ENCODE measurements at regions not wholly inside any gene's neighbourhood (a gene's known extent, or its start where the extent isn't known, plus 50 kb on each side); places are given as distances from the start of the nearest gene placed in this dataset.

- no peak for DNase-seq (ENCODE audit: low read depth)
These were observed 808.5 kb downstream of the CDH9 start for GRCh38 chr5:26229848-26230247.

GRCh38 chr5:26227245-26227644, 811.1 kb downstream of the CDH9 start:
- DNase-seq (ENCODE audit: low read depth): no peak

DNA sequence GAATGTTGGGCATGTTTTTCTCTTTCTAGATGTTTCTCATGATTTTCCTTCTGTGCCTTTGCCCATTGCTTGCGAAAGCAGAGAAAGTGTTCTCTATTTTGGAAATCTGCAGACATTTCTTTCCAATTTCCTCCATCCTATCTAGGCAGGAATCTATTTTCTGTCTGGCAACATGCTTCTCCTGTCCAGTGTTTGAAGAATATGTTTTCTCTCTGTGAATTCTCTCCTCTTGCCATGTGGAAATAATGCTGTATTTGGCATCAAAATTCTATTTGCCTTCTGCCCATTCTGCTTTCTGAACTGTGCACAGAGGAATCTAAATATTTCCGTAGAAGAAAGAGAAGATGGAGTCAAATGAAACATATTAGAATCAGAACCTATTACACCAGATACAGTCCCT, 833.3 kb downstream of the CDH9 start:
- DNase-seq (ENCODE audit: low read depth): no peak

- DNase-seq (ENCODE audit: low read depth): no peak
These were observed 844.8 kb downstream of the CDH9 start for GRCh38 chr5:26193626-26194025.

DNA sequence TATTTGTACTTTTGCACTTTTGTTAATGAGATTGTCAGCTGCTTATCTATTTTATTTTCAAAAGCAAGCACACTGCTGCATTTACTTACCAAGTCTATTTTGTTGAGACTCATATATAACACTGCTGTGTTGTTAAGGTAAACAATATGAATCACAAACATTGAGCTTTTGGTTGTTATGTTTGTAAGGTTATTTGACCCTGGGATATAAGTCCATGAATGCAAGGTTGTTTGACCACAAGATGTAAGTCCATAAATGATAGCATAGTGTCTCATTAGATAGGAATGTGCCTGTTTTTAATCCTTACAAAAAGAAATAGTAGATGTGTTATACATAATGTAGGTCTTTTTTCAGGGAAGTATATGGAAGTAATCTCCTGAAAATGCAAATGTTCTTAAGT, 845.9 kb downstream of the CDH9 start:
- DNase-seq (ENCODE audit: low read depth): no peak

DNA sequence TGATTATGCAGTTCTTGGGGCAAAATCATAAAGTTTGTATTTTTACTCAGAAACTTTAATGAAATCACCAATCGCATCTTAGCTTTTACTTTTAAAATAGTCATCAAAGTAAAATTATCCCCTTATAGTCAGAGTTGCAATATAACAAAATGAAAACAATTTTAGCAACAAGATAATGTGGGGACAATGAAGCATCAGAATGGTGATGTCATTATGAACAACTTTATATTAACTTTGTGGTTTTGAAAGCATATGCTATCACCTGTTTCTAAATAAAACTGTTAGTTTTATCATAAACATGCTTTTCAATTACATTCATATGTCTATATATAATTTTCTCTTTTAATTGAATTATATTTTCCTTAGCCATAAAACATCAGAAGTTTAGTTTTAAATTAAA, 856.8 kb downstream of the CDH9 start:
- DNase-seq (ENCODE audit: low read depth): no peak

DNA sequence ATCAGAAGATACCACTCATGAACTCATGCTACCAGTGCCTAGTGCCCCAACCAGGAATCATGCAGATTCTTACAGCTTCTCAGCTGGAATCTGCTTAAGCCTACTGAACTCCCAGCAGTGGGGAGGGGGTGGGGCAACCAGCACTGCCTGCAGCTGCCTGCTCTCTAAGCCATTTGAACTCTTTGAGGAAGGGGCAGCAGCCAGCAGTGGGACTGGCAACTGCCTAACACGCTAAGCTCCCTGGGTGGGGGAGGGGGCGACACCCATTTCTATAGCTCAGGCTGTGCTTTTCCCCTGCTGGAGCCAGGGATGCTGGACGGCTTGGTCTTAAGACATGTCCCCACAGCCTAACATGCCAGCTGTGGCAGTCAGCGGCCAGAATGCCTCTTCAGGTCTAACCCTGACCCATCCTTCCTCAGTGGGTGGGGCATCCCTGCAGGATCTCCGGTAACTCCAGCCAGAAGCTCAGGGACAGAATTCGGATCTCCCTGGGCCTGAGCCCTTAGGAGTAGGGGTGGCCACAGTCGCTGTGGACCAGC, 889.7 kb downstream of the CDH9 start:
- DNase-seq (ENCODE audit: low read depth): no peak

GRCh38 chr5:26143259-26143658, 895.1 kb downstream of the CDH9 start:
- DNase-seq (ENCODE audit: low read depth): no peak

DNA sequence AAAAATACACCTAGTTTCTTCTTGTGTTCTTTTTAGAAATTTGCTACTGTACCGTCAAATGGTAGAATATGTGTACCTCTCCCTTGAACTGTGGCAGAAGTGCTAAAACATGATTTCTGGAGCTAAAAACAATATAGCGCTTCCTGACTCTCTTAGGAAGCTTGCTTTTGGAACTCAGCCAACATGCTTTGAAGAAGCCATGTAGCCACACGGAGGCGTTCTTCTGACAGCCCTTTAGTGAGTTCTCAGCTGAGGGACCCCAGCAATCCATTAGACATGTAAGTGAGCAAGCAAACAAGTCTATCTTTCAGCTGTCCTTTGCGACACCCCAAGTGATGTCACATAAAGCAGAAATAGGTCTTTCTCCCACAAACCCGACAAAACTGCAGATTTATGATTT, 917.0 kb downstream of the CDH9 start:
- DNase-seq (ENCODE audit: low read depth): no peak

DNA sequence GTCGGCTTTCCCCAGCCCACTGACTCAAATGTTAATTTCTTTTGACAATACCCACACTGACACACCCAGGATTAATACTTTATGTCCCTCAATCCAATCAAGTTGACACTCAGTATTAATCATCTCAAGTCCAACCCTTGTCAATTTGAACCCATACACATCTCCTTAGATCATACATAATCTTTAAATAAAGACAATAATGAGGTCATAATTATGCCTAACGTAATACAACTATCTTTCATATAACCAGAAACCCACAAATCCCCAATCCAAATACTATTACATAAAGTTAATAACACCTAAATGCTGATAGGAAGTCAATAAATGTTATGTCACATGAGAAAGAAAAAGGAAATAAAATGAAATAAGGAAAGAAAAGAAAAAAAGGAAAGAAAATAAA, 934.2 kb downstream of the CDH9 start:
- DNase-seq (ENCODE audit: low read depth): no peak

DNA sequence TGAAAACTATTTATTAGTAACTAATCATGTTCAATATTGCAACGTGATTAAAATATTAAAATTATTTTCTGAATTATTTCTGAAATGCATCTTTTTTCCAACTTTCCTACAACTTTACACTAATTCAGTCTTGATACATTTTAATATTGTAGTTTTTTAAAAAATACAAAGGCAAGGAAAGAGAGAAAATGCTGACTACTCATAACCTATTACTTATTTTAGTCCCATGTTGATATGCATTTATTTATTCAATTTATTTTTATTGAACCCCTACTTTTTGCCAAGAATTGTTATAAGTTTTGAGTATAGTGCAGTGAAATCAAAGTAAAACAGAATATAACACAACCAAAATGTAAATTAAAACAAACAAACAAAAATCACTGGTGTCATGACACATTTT, 978.2 kb downstream of the CDH9 start:
- DNase-seq (ENCODE audit: low read depth): no peak

DNA sequence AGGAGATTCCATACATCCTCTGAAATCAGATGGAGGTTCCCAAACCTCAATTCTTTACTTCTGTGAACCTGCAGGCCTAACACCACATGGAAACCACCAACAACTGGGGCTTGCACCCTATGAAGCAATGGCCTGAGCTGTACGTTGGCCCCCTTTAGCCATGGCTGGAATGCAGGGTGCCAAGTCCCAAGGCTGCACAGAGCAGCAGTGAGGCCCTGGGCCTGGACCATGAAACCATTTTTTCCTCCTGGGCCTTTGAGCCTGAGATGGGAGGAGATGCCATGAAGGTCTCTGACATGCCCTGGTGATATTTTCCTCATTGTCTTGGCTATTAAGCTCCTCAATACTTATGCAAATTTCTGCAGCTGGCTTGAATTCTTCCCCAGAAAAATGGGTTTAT, 983.8 kb downstream of the CDH9 start:
- DNase-seq (ENCODE audit: low read depth): no peak

GRCh38 chr5:26034813-26035212, 1003.6 kb downstream of the CDH9 start:
- DNase-seq (ENCODE audit: low read depth): no peak

DNA sequence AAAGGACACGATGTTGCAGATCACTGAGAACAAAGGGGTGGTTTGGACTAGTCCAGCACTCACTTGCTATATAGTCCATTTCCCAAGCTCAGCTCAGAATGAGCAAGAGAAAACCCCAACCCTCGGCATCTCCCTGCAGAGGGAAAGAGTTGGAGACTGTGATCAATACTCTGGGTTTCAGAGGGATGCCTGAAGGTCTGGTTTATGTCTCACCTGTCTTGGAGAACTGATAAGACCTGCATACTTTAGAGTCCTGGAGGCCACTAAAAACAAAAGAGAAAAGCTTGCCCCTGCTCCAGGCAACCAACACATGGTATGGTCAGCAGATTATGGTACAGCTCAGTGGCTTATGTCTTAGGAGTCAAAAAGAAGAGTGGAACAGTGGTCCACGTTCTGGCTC, 1006.9 kb downstream of the CDH9 start:
- no peak for DNase-seq (ENCODE audit: low read depth)

- DNase-seq (ENCODE audit: low read depth): no peak
These were observed 1012.3 kb downstream of the CDH9 start for GRCh38 chr5:26026044-26026443.

GRCh38 chr5:26024774-26025173, 1013.6 kb downstream of the CDH9 start:
- DNase-seq (ENCODE audit: low read depth): no peak

DNA sequence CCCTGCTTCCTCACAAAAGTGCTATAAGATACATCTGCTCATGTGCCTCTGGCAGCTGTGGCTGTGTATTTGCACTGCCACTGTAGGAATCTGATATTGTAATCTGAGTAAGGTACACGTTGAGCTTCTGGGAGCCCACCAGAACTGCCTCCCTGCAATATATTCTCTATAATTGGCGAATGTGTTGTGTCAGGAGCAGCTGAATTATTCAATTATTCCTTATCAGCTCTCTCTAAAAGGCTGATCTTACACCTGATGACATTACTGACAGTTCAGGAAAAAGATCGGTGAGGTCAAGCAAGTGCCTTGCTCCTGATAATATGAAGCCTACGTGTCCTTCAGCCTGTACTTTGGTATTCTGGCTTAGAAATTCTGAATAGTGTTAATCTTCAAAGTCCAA, 1015.0 kb downstream of the CDH9 start:
- no peak for DNase-seq (ENCODE audit: low read depth)

DNA sequence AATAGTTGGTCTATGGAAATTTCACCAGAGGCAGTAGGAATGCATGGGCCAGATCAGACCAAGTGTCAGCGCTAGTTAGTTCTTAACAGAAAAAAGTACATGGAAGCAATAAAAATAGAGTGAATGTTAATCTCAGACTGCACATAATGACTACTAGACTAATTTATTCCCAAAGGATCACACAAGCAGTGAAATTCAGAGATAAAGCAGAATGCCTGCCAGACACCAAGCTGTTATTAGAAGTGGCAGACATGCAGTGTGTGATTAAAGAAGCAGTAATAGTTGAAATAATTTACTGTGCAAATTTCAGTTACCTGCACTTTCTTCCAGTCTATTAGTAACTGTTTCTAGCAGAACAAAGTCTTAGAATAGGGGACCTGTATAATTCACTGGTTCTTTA, 1024.2 kb downstream of the CDH9 start:
- DNase-seq (ENCODE audit: low read depth): no peak

DNA sequence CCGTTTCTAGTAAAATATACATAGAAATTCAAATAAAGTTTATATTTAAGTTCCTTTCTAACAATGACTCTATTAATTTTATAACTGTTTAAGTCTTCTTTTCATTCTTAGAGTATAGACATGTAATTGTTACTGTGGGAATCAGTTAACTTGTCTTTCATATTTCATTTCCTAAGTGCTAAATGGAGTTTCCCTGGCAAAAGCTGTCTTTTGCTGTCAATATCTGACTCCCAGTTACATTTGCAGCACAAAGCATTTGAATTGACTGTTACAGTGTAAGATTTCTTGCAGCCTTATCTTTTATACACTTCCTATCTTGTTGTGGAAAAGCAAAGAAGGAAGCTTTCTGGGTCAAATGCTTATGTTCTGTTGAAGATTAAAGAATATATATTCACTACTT, 1026.3 kb downstream of the CDH9 start:
- no peak for DNase-seq (ENCODE audit: low read depth)

DNA sequence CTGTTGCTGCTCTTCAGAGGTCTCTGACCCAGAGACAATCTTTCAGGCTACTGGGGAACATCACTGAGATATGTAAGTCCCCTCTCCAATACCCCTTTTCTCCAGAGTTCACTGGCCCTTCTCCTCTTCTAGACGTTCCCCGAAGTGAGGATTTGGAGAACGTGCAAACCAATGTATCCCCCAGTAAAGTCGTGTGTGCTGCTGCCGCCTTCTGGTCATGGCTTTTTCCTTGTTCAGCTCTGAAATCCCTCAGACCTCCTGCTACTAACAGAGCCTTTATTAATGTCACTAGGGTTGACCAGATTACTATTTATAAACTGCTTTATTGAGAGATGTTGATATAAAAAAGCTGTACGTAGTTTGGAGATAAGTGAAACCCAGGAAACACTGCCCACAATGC, 1028.6 kb downstream of the CDH9 start:
- DNase-seq (ENCODE audit: low read depth): no peak

- DNase-seq (ENCODE audit: low read depth): no peak
These were observed 1034.4 kb downstream of the CDH9 start for GRCh38 chr5:26003966-26004365.

DNA sequence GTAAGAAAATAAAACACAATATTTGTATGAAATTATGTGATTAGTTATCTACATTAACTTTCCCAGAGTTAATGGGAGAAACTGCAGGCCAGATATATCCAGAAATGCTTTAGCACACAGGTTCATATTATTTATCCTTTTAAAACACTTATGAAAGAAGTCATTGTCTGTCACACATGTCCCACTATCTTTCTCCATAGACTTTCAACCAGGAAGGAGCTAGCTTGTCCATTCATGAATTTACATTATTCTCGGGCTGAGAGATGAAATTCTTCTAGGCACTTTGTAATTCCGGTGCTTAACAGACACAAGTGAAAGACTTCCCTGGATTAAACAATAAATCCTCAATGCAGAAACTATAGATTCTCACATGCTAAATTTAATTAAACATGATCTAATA, 1043.2 kb downstream of the CDH9 start:
- DNase-seq (ENCODE audit: low read depth): no peak

GRCh38 chr5:25993701-25994100, 1044.7 kb downstream of the CDH9 start:
- DNase-seq (ENCODE audit: low read depth): no peak

- DNase-seq (ENCODE audit: low read depth): no peak
These were observed 1046.7 kb downstream of the CDH9 start for GRCh38 chr5:25991639-25992038.

DNA sequence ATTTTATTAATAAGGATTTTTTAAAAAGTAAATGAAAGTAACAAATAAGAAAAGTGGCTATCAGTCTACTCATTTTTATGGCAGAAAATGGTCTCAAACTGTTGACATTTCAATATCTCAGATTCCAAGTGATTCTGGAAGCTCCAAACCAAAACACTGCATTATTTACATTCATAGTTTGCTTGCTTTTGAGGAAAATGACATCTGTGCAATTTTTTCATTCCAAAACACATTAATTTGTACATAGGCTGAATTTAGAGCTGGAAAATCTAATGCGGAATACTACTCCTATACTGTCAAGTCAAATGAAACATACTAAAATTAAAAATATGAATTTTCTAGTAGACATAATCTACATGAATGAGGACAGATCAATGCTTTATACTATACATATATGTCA, 1047.6 kb downstream of the CDH9 start:
- DNase-seq (ENCODE audit: low read depth): no peak
